Fibroblast of lung (primary cell): ENCODE measurements at regions not wholly inside any gene's neighbourhood (a gene's known extent, or its start where the extent isn't known, plus 50 kb on each side); places are given as distances from the start of the nearest gene placed in this dataset.

ENCODE experiments used
- DNase-seq, 2 donors: peaks; one replicate each; pipeline versions ENCODE4 v3.0.0 to v3.0.0-alpha.2; 2010; ENCODE audit warnings: low read depth in 2 of 2
- H2AFZ ChIP-seq: 2 replicates; pipeline ENCODE4 v1.5.1; 2012; ENCODE audit warnings: low read length, control low read depth, inconsistent platforms
- H3K27ac ChIP-seq: 2 replicates; pipeline ENCODE4 v1.5.1; 2011; ENCODE audit warnings: low read length, control low read depth; ENCODE audit not compliant: insufficient read depth
- H3K27me3 ChIP-seq: 2 replicates; pipeline ENCODE4 v1.5.1; 2011; ENCODE audit warnings: mild to moderate bottlenecking, low read length; ENCODE audit not compliant: control insufficient read depth, insufficient read depth
- H3K36me3 ChIP-seq: 2 replicates; pipeline ENCODE4 v1.5.1; 2011; ENCODE audit warnings: low read length; ENCODE audit not compliant: control insufficient read depth, insufficient read depth
- H3K4me1 ChIP-seq: 2 replicates; pipeline ENCODE4 v1.5.1; 2011; ENCODE audit warnings: low read length; ENCODE audit not compliant: control insufficient read depth, insufficient read depth; ENCODE audit errors: extremely low read depth
- H3K4me2 ChIP-seq: 2 replicates; pipeline ENCODE4 v1.5.1; 2011; ENCODE audit warnings: low read length, control low read depth; ENCODE audit not compliant: insufficient read depth; ENCODE audit errors: extremely low read depth
- H3K4me3 ChIP-seq, 4 experiments: fragments of 200-600 bp in 1 of 4; sonication (generic) in 1 of 4; replicated peaks in 1 of 4; 2 replicates each; pipeline ENCODE4 v1.5.1; 2011 to 2016; ENCODE audit warnings: low read length in 4 of 4, low read depth in 3 of 4, mild to moderate bottlenecking in 3 of 4, control low read depth in 2 of 4, inconsistent platforms in 1 of 4, mixed read lengths in 1 of 4; ENCODE audit not compliant: insufficient read depth in 1 of 4; ENCODE audit errors: control extremely low read depth in 1 of 4
- H3K79me2 ChIP-seq: 2 replicates; pipeline ENCODE4 v1.5.1; 2012; ENCODE audit warnings: mild to moderate bottlenecking, low read length, inconsistent platforms; ENCODE audit not compliant: control insufficient read depth, insufficient read depth
- H3K9ac ChIP-seq: 2 replicates; pipeline ENCODE4 v1.5.1; 2011; ENCODE audit warnings: mild to moderate bottlenecking, low read length, control low read depth; ENCODE audit not compliant: insufficient read depth
- H3K9me3 ChIP-seq: 2 replicates; pipeline ENCODE4 v1.5.1; 2012; ENCODE audit warnings: low read depth, low read length; ENCODE audit not compliant: control insufficient read depth, insufficient read depth
- H4K20me1 ChIP-seq: 2 replicates; pipeline ENCODE4 v1.5.1; 2011; ENCODE audit warnings: low read length; ENCODE audit not compliant: control insufficient read depth, insufficient read depth; ENCODE audit errors: extremely low read depth
- EZH2 ChIP-seq: IDR thresholded peaks from 2 replicates; pipeline ENCODE4 v1.5.1; 2012; ENCODE audit warnings: low read length, control low read depth, mild to moderate bottlenecking; ENCODE audit errors: missing control alignments
- TF ChIP-seq, protein P1 (sequence below), 2 donors: IDR thresholded peaks in 1 of 2; conservative IDR thresholded peaks in 1 of 2; 1 replicate in 1 of 2; 2 replicates in 1 of 2; pipeline ENCODE4 v1.5.1; 2011 to 2012; ENCODE audit warnings: low read length in 2 of 2, control low read depth in 1 of 2, inconsistent platforms in 1 of 2, low read depth in 1 of 2, mild to moderate bottlenecking in 1 of 2

- Histone ChIP-seq H3K4me3 (no peak overlapping the region), H3K9ac (no peak overlapping the region), H3K36me3 (no peaks in the 10 kb centered on the region), H3K9me3 (no peaks in the 10 kb centered on the region), H3K4me1 (no peaks in the 10 kb centered on the region), H2AFZ (no peak overlapping the region), H3K27me3 (no peaks in the 10 kb centered on the region), H3K4me2 (no peak overlapping the region), H3K79me2 (no peaks in the 10 kb centered on the region), H3K27ac (no peak overlapping the region), H4K20me1 (no peaks in the 10 kb centered on the region)
- TF ChIP-seq, protein P1, sequence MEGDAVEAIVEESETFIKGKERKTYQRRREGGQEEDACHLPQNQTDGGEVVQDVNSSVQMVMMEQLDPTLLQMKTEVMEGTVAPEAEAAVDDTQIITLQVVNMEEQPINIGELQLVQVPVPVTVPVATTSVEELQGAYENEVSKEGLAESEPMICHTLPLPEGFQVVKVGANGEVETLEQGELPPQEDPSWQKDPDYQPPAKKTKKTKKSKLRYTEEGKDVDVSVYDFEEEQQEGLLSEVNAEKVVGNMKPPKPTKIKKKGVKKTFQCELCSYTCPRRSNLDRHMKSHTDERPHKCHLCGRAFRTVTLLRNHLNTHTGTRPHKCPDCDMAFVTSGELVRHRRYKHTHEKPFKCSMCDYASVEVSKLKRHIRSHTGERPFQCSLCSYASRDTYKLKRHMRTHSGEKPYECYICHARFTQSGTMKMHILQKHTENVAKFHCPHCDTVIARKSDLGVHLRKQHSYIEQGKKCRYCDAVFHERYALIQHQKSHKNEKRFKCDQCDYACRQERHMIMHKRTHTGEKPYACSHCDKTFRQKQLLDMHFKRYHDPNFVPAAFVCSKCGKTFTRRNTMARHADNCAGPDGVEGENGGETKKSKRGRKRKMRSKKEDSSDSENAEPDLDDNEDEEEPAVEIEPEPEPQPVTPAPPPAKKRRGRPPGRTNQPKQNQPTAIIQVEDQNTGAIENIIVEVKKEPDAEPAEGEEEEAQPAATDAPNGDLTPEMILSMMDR (conservative IDR thresholded peaks at IDR 0.05 in 1 of 2, IDR thresholded peaks at IDR 0.05 in 1 of 2; ENCODE audit: low read depth in 1 of 2, low read length in 2 of 2), result no peak
- no peak for TF ChIP-seq EZH2
- DNase-seq, result no peak
Measured at GRCh38 chr5:67318746-67319145, 122.1 kb upstream of the CD180 start.

DNA sequence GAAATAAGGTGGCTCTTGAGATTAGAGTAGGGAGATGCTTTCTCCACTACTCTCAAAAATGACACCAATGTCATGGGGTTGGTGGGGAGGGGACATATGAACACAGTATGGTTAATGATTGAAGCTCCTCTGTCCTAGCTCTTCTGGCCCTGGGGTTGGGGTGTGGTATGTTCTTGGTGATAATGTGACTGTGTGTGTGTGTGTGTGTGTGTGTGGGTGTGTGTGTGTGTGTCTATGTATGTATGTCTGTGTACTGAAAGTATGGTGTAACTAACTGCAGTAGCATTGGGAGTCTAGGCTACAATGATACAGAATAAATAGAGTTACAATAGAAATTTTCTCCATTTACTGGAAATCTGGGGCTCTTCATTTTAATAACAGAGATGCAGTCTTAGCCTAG, 121.0 kb upstream of the CD180 start:
- Histone ChIP-seq H3K27ac (no peak overlapping the region), H4K20me1 (no peaks in the 10 kb centered on the region), H3K9me3 (no peaks in the 10 kb centered on the region), H3K4me2 (no peak overlapping the region), H3K9ac (no peak overlapping the region), H3K4me3 (no peak overlapping the region), H2AFZ (no peak overlapping the region), H3K4me1 (no peaks in the 10 kb centered on the region), H3K79me2 (no peaks in the 10 kb centered on the region), H3K27me3 (no peaks in the 10 kb centered on the region), H3K36me3 (no peaks in the 10 kb centered on the region)
- TF ChIP-seq EZH2, result no peak
- TF ChIP-seq, protein P1 (conservative IDR thresholded peaks at IDR 0.05 in 1 of 2, IDR thresholded peaks at IDR 0.05 in 1 of 2; ENCODE audit: low read depth in 1 of 2, low read length in 2 of 2), result no peak
- DNase-seq, result no peak

DNA sequence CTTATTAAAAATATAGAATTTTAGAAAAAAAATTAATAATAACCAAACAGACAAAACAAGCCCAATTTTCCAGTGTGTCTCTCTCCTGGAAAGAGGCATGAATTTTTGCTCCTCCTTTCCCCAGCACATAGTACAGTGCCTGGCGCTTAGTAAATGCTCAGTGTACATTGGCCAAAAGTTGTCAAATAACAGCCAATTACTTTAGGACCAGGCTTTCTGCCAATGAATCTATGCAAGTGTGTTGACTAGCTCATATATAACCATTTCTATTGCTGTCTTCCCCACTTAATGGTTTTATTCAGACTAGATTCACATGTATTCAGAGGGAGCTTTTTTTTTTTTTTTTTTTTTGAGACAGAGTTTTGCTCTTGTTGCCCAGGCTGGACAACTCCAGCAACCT, 120.1 kb upstream of the CD180 start:
- no peak overlapping the region for H2AFZ ChIP-seq
- no peaks in the 10 kb centered on the region for H3K4me1 ChIP-seq
- H3K27ac ChIP-seq, result no peak overlapping the region
- no peak overlapping the region for H3K9ac ChIP-seq
- H3K36me3 ChIP-seq, result no peaks in the 10 kb centered on the region
- H3K9me3 ChIP-seq, result no peaks in the 10 kb centered on the region
- TF ChIP-seq, protein P1 (conservative IDR thresholded peaks at IDR 0.05 in 1 of 2, IDR thresholded peaks at IDR 0.05 in 1 of 2; ENCODE audit: low read depth in 1 of 2, low read length in 2 of 2), result no peak
- TF ChIP-seq EZH2, result no peak
- DNase-seq, result no peak
- no peak overlapping the region for H3K4me2 ChIP-seq
- H3K4me3 ChIP-seq, result no peak overlapping the region
- no peaks in the 10 kb centered on the region for H3K79me2 ChIP-seq
- H3K27me3 ChIP-seq, result no peaks in the 10 kb centered on the region
- H4K20me1 ChIP-seq, result no peaks in the 10 kb centered on the region
